ENCODE measurements at regions not wholly inside any gene's neighbourhood (a gene's known extent, or its start where the extent isn't known, plus 50 kb on each side); places are given as distances from the start of the nearest gene placed in this dataset.
A peak's percentile ranks its signal among the peaks of the same experiment; 100 is the strongest.

GRCh38 chr3:103906304-103906703 lies 1460.4 kb upstream of the ALCAM start:
- no peak overlapping the region for H3K27ac ChIP-seq
- TF ChIP-seq, protein P1, sequence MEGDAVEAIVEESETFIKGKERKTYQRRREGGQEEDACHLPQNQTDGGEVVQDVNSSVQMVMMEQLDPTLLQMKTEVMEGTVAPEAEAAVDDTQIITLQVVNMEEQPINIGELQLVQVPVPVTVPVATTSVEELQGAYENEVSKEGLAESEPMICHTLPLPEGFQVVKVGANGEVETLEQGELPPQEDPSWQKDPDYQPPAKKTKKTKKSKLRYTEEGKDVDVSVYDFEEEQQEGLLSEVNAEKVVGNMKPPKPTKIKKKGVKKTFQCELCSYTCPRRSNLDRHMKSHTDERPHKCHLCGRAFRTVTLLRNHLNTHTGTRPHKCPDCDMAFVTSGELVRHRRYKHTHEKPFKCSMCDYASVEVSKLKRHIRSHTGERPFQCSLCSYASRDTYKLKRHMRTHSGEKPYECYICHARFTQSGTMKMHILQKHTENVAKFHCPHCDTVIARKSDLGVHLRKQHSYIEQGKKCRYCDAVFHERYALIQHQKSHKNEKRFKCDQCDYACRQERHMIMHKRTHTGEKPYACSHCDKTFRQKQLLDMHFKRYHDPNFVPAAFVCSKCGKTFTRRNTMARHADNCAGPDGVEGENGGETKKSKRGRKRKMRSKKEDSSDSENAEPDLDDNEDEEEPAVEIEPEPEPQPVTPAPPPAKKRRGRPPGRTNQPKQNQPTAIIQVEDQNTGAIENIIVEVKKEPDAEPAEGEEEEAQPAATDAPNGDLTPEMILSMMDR (IDR thresholded peaks at IDR 0.05) = no peak
- no peak for TF ChIP-seq ZFX (IDR thresholded peaks at IDR 0.05; ENCODE audit: borderline replicate concordance)

- TF ChIP-seq, protein P1 (IDR thresholded peaks at IDR 0.05) = no peak
- H3K27ac ChIP-seq = no peak overlapping the region
These were observed 1459.9 kb upstream of the ALCAM start for GRCh38 chr3:103906808-103907207.

GRCh38 chr3:103907567-103907966 lies 1459.1 kb upstream of the ALCAM start:
- no peak for TF ChIP-seq ZFX (IDR thresholded peaks at IDR 0.05; ENCODE audit: borderline replicate concordance)
- TF ChIP-seq, protein P1 (IDR thresholded peaks at IDR 0.05) = no peak
- no peak overlapping the region for H3K27ac ChIP-seq

- no peak overlapping the region for H3K27ac ChIP-seq
- TF ChIP-seq ZFX (IDR thresholded peaks at IDR 0.05; ENCODE audit: borderline replicate concordance) = no peak
- TF ChIP-seq, protein P1 (IDR thresholded peaks at IDR 0.05) = no peak
These were observed 1457.3 kb upstream of the ALCAM start for GRCh38 chr3:103909395-103909794.

DNA sequence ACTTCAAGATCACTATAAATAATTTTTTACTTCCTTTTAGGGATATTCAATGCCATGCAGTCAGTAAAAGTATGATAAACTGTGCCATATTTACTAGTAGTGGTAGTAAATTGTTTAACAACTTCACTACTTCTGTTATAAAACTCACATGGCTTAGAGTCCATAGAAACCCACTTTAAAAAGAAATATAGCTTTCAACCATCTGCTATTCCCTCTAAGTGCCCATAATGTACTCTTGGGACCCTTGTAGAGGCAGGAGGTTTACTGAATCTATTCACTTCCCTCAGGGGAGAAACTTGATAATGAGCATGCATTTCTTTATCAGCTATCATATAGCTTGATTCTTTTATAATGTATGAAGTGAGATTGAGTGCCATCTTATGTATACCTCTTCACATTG lies 1448.4 kb upstream of the ALCAM start:
- H3K27ac ChIP-seq = no peak overlapping the region
- TF ChIP-seq, protein P1 (IDR thresholded peaks at IDR 0.05) = no peak
- TF ChIP-seq ZFX (IDR thresholded peaks at IDR 0.05; ENCODE audit: borderline replicate concordance) = no peak

- no peak overlapping the region for H3K27ac ChIP-seq
- TF ChIP-seq ZFX (IDR thresholded peaks at IDR 0.05; ENCODE audit: borderline replicate concordance) = no peak
- TF ChIP-seq, protein P1 (IDR thresholded peaks at IDR 0.05) = 0 out of 2 replicates have a peak, but pooled peaks have one; percentile 7
These were observed 1447.4 kb upstream of the ALCAM start for GRCh38 chr3:103919327-103919726.

GRCh38 chr3:103923907-103924306 lies 1442.8 kb upstream of the ALCAM start:
- H3K27ac ChIP-seq = no peak overlapping the region
- TF ChIP-seq ZFX (IDR thresholded peaks at IDR 0.05; ENCODE audit: borderline replicate concordance) = no peak
- TF ChIP-seq, protein P1 (IDR thresholded peaks at IDR 0.05) = no peak

Measured in 22Rv1 (cell line).